Liver (tissue), 7 donors: ENCODE measurements at regions not wholly inside any gene's neighbourhood (a gene's known extent, or its start where the extent isn't known, plus 50 kb on each side); places are given as distances from the start of the nearest gene placed in this dataset.

Source experiments
- DNase-seq: peaks from one replicate; pipeline ENCODE4 v3.0.0-alpha.2; 2017; ENCODE audit warnings: low spot score
- H3K27ac ChIP-seq, 2 donors: one replicate each; pipeline ENCODE4 v1.7.0; 2013; ENCODE audit warnings: inconsistent platforms in 2 of 2, low read length in 2 of 2, control low read depth in 1 of 2, low read depth in 1 of 2, mild to moderate bottlenecking in 1 of 2
- H3K27me3 ChIP-seq, 4 donors: one replicate each; pipeline versions ENCODE4 v1.6.1 to v1.7.0; 2013; ENCODE audit warnings: low read length in 3 of 4, inconsistent platforms in 1 of 4, mild to moderate bottlenecking in 1 of 4, moderate library complexity in 1 of 4; ENCODE audit not compliant: control insufficient read depth in 4 of 4, insufficient read depth in 4 of 4
- H3K36me3 ChIP-seq, 4 donors: one replicate each; pipeline versions ENCODE4 v1.6.1 to v1.7.0; 2013; ENCODE audit warnings: low read length in 3 of 4, mild to moderate bottlenecking in 3 of 4, low read depth in 1 of 4, moderate library complexity in 1 of 4; ENCODE audit not compliant: control insufficient read depth in 4 of 4, insufficient read depth in 3 of 4
- H3K4me1 ChIP-seq, 4 donors: one replicate each; pipeline versions ENCODE4 v1.6.1 to v1.7.0; 2013; ENCODE audit warnings: low read length in 3 of 4, mild to moderate bottlenecking in 3 of 4, moderate library complexity in 1 of 4; ENCODE audit not compliant: control insufficient read depth in 4 of 4, insufficient read depth in 4 of 4
- H3K4me3 ChIP-seq, 3 donors: one replicate each; pipeline versions ENCODE4 v1.6.1 to v1.7.0; 2013; ENCODE audit warnings: low read length in 3 of 3, control low read depth in 1 of 3, low read depth in 1 of 3, mild to moderate bottlenecking in 1 of 3
- H3K9ac ChIP-seq, 2 donors: one replicate each; pipeline ENCODE4 v1.7.0; 2013; ENCODE audit warnings: low read length in 2 of 2, mild to moderate bottlenecking in 2 of 2, moderate library complexity in 2 of 2, control low read depth in 1 of 2, low read depth in 1 of 2
- H3K9me3 ChIP-seq, 4 donors: one replicate each; pipeline versions ENCODE4 v1.6.1 to v1.7.0; 2013; ENCODE audit warnings: low read length in 3 of 4; ENCODE audit not compliant: control insufficient read depth in 4 of 4
- ATF3 ChIP-seq: IDR thresholded peaks from 2 replicates; pipeline ENCODE4 v1.6.1; 2016; ENCODE audit warnings: antibody characterized with exemption
- CTCF ChIP-seq: fragments of 150-350 bp; IDR thresholded peaks from 2 replicates; pipeline ENCODE4 v1.5.1; 2017; ENCODE audit warnings: improper control_type of control experiment, low read depth, low read length; ENCODE audit not compliant: missing input control
- EGR1 ChIP-seq, 2 donors: IDR thresholded peaks; 2 replicates each; pipeline ENCODE4 v1.6.1; 2016 to 2018; ENCODE audit warnings: antibody characterized with exemption in 2 of 2, low read depth in 2 of 2
- FOXA1 ChIP-seq: IDR thresholded peaks from 2 replicates; pipeline ENCODE4 v1.6.1; 2016; ENCODE audit warnings: antibody characterized with exemption
- FOXA2 ChIP-seq: IDR thresholded peaks from 2 replicates; pipeline ENCODE4 v1.6.1; 2016; ENCODE audit warnings: antibody characterized with exemption
- GABPA ChIP-seq, 2 donors: IDR thresholded peaks in 1 of 2; conservative IDR thresholded peaks in 1 of 2; 2 replicates each; pipeline ENCODE4 v1.6.1; 2016; ENCODE audit warnings: antibody characterized with exemption in 2 of 2, mild to moderate bottlenecking in 1 of 2, moderate library complexity in 1 of 2
- HNF4A ChIP-seq, 2 donors: conservative IDR thresholded peaks; 2 replicates each; pipeline ENCODE4 v1.6.1; 2016; ENCODE audit warnings: antibody characterized with exemption in 2 of 2, mild to moderate bottlenecking in 2 of 2
- HNF4G ChIP-seq: IDR thresholded peaks from 2 replicates; pipeline ENCODE4 v1.6.1; 2016; ENCODE audit warnings: antibody characterized with exemption
- JUND ChIP-seq, 2 donors: IDR thresholded peaks; 2 replicates each; pipeline ENCODE4 v1.6.1; 2016; ENCODE audit warnings: antibody characterized with exemption in 2 of 2
- MAX ChIP-seq: IDR thresholded peaks from 2 replicates; pipeline ENCODE4 v1.6.1; 2016; ENCODE audit warnings: antibody characterized with exemption
- RAD21 ChIP-seq, 2 donors: IDR thresholded peaks; 2 replicates each; pipeline ENCODE4 v1.6.1; 2016; ENCODE audit warnings: antibody characterized with exemption in 2 of 2, mild to moderate bottlenecking in 2 of 2
- REST ChIP-seq: IDR thresholded peaks from 2 replicates; pipeline ENCODE4 v1.6.1; 2016; ENCODE audit warnings: antibody characterized with exemption, mild to moderate bottlenecking
- RXRA ChIP-seq, 2 donors: IDR thresholded peaks; 2 replicates each; pipeline ENCODE4 v1.6.1; 2017 to 2018; ENCODE audit warnings: antibody characterized with exemption in 2 of 2, mild to moderate bottlenecking in 1 of 2
- SP1 ChIP-seq: IDR thresholded peaks from 2 replicates; pipeline ENCODE4 v1.6.1; 2018; ENCODE audit warnings: antibody characterized with exemption, mild to moderate bottlenecking
- TAF1 ChIP-seq: conservative IDR thresholded peaks from 2 replicates; pipeline ENCODE4 v1.6.1; 2016; ENCODE audit warnings: antibody characterized with exemption, mild to moderate bottlenecking
- YY1 ChIP-seq: IDR thresholded peaks from 2 replicates; pipeline ENCODE4 v1.6.1; 2016; ENCODE audit warnings: antibody characterized with exemption, mild to moderate bottlenecking
- ZBTB33 ChIP-seq: IDR thresholded peaks from 2 replicates; pipeline ENCODE4 v1.6.1; 2016; ENCODE audit warnings: antibody characterized with exemption
- donor health status: healthy.
- donor health status: healthy.
- donor health status: healthy.
- donor health status: healthy.

- H3K36me3 ChIP-seq: no peaks in the 10 kb centered on the region
- H3K4me3 ChIP-seq: no peak overlapping the region
- peaks cover 0 to 4% (median 2%) of the 10 kb centered on the region in 4 donors for H3K9me3 ChIP-seq
- H3K27me3 ChIP-seq: no peaks in the 10 kb centered on the region
- H3K9ac ChIP-seq: no peak overlapping the region
- H3K4me1 ChIP-seq: no peaks in the 10 kb centered on the region
- no peak for TF ChIP-seq HNF4A (conservative IDR thresholded peaks at IDR 0.05)
- no peak for TF ChIP-seq EGR1 (IDR thresholded peaks at IDR 0.05; ENCODE audit: low read depth in 2 of 2)
- TF ChIP-seq REST: no peak
- no peak for TF ChIP-seq GABPA (IDR thresholded peaks at IDR 0.05 in 1 of 2, conservative IDR thresholded peaks at IDR 0.05 in 1 of 2)
- TF ChIP-seq CTCF: no peak
- no peak for TF ChIP-seq RAD21 (IDR thresholded peaks at IDR 0.05)
- TF ChIP-seq ATF3: no peak
- no peak for TF ChIP-seq JUND (IDR thresholded peaks at IDR 0.05)
- no peak for TF ChIP-seq HNF4G
- TF ChIP-seq MAX: no peak
- no peak for TF ChIP-seq ZBTB33
- TF ChIP-seq TAF1: no peak
- TF ChIP-seq FOXA2: no peak
- no peak for TF ChIP-seq SP1
- no peak for TF ChIP-seq YY1
- no peak for TF ChIP-seq RXRA (IDR thresholded peaks at IDR 0.05)
- no peak for TF ChIP-seq FOXA1
- DNase-seq: no peak
- no peak overlapping the region for H3K27ac ChIP-seq
These were observed 148.2 kb downstream of the FAM47B start for GRCh38 chrX:35090801-35091200.

- H3K9me3 ChIP-seq: peaks cover 0 to 4% (median 2%) of the 10 kb centered on the region in 4 donors
- no peak overlapping the region for H3K27ac ChIP-seq
- no peak overlapping the region for H3K9ac ChIP-seq
- H3K4me3 ChIP-seq: no peak overlapping the region
- DNase-seq: no peak
- H3K36me3 ChIP-seq: no peaks in the 10 kb centered on the region
- no peaks in the 10 kb centered on the region for H3K27me3 ChIP-seq
- no peaks in the 10 kb centered on the region for H3K4me1 ChIP-seq
- TF ChIP-seq ATF3 (no peak), TAF1 (no peak), GABPA (IDR thresholded peaks at IDR 0.05 in 1 of 2, conservative IDR thresholded peaks at IDR 0.05 in 1 of 2) (no peak), JUND (IDR thresholded peaks at IDR 0.05) (no peak), REST (no peak), HNF4G (no peak), RXRA (IDR thresholded peaks at IDR 0.05) (no peak), RAD21 (IDR thresholded peaks at IDR 0.05) (no peak), ZBTB33 (no peak)
These were observed 155.8 kb downstream of the FAM47B start for GRCh38 chrX:35098419-35098818.
